Thoracic aorta (tissue), 2 donors: ENCODE measurements at regions not wholly inside any gene's neighbourhood (a gene's known extent, or its start where the extent isn't known, plus 50 kb on each side); places are given as distances from the start of the nearest gene placed in this dataset.

Source experiments
- ATAC-seq: fragments of 150-250 bp; one replicate; pipeline ENCODE4 v1.8.0; 2017; ENCODE audit warnings: low read depth; ENCODE audit not compliant: insufficient number of reproducible peaks, low FRiP score
- DNase-seq: peaks from one replicate; pipeline ENCODE4 v3.0.0-alpha.2; 2020; ENCODE audit warnings: low spot score
- H3K27ac ChIP-seq, 2 donors: fragments of 200-600 bp; sonication (generic); 1 replicate in 1 of 2; 2 replicates in 1 of 2; pipeline ENCODE4 v1.5.1; 2016; ENCODE audit warnings: mild to moderate bottlenecking in 2 of 2, moderate library complexity in 2 of 2
- H3K27me3 ChIP-seq: fragments of 200-600 bp; sonication (generic); replicated peaks from 2 replicates; pipeline ENCODE4 v1.6.0; 2016; ENCODE audit warnings: mild to moderate bottlenecking; ENCODE audit not compliant: insufficient read depth
- H3K36me3 ChIP-seq: fragments of 200-600 bp; sonication (generic); one replicate; pipeline ENCODE4 v1.5.1; 2016
- H3K4me1 ChIP-seq, 2 donors: fragments of 200-600 bp; sonication (generic); 1 replicate in 1 of 2; 2 replicates in 1 of 2; pipeline versions ENCODE4 v1.5.1 to v1.6.0; 2016; ENCODE audit warnings: low read depth in 2 of 2, mild to moderate bottlenecking in 1 of 2; ENCODE audit not compliant: control insufficient read depth in 1 of 2
- H3K4me3 ChIP-seq: fragments of 200-600 bp; sonication (generic); 2 replicates; pipeline ENCODE4 v1.5.1; 2016; ENCODE audit warnings: mild to moderate bottlenecking
- H3K9me3 ChIP-seq: fragments of 200-600 bp; sonication (generic); 2 replicates; pipeline ENCODE4 v1.5.1; 2016
- TF ChIP-seq, protein P1 (sequence below): fragments of 200-600 bp; sonication (generic); IDR thresholded peaks from one replicate; pipeline ENCODE4 v1.5.1; 2019; ENCODE audit warnings: antibody characterized with exemption

DNA sequence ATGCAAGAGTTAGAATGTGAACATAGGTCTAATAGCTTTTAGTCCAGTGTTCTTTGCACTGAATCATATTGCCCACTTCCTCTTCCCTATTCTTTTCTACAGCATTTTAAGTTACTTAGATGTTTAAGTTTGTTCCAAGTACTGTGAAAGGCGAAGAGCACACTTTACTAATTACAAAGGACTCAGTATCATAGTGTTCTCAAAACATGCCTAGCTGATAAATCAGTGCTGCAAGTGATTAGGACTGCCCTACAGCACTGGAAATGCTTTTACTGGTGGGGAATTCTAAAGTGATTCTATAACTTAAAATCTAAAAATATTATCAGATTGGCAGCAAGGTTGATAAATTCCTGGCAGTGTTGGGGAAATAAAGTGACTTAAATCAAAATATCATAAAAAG lies 177.9 kb upstream of the KCNN2 start:
- ATAC-seq (no peak), DNase-seq (no peak)
- peaks cover 6% of the 10 kb centered on the region for H3K9me3 ChIP-seq
- H3K27me3 ChIP-seq: no peaks in the 10 kb centered on the region
- H3K4me1 ChIP-seq: no peaks in the 10 kb centered on the region
- H3K4me3 ChIP-seq: no peak overlapping the region
- no peak overlapping the region for H3K27ac ChIP-seq
- H3K36me3 ChIP-seq: no peaks in the 10 kb centered on the region
- TF ChIP-seq, protein P1, sequence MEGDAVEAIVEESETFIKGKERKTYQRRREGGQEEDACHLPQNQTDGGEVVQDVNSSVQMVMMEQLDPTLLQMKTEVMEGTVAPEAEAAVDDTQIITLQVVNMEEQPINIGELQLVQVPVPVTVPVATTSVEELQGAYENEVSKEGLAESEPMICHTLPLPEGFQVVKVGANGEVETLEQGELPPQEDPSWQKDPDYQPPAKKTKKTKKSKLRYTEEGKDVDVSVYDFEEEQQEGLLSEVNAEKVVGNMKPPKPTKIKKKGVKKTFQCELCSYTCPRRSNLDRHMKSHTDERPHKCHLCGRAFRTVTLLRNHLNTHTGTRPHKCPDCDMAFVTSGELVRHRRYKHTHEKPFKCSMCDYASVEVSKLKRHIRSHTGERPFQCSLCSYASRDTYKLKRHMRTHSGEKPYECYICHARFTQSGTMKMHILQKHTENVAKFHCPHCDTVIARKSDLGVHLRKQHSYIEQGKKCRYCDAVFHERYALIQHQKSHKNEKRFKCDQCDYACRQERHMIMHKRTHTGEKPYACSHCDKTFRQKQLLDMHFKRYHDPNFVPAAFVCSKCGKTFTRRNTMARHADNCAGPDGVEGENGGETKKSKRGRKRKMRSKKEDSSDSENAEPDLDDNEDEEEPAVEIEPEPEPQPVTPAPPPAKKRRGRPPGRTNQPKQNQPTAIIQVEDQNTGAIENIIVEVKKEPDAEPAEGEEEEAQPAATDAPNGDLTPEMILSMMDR: no peak

DNA sequence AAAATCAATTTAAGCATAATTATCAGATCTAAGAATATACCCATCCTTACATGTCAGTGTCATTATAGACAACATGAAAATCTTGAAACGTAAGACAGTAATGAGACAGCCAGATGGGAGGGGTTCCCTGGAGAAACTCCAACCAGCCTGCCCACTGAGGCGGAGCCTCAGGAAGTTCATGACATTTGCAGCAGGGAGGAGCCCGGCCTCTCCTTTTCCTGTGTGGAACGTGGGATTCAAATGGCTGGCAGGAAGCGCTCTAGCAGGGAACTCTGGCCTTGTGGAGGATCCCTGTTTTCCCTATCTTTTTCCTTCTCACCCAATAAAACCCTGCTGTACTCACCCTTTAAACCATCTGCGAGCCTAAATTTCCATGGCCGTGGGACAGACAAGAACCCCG lies 176.6 kb upstream of the KCNN2 start:
- DNase-seq: no peak
- ATAC-seq: no peak
- TF ChIP-seq, protein P1: no peak
- Histone ChIP-seq H3K4me3 (no peak overlapping the region), H3K27ac (no peak overlapping the region), H3K4me1 (no peaks in the 10 kb centered on the region), H3K27me3 (no peaks in the 10 kb centered on the region), H3K9me3 (peaks cover 6% of the 10 kb centered on the region), H3K36me3 (no peaks in the 10 kb centered on the region)

GRCh38 chr5:114191441-114191840 lies 170.4 kb upstream of the KCNN2 start:
- no peaks in the 10 kb centered on the region for H3K9me3 ChIP-seq
- DNase-seq (no peak), ATAC-seq (no peak)
- no peak overlapping the region for H3K27ac ChIP-seq
- H3K27me3 ChIP-seq: no peaks in the 10 kb centered on the region
- H3K4me1 ChIP-seq: no peaks in the 10 kb centered on the region
- no peak overlapping the region for H3K4me3 ChIP-seq
- TF ChIP-seq, protein P1: no peak
- H3K36me3 ChIP-seq: no peaks in the 10 kb centered on the region

DNA sequence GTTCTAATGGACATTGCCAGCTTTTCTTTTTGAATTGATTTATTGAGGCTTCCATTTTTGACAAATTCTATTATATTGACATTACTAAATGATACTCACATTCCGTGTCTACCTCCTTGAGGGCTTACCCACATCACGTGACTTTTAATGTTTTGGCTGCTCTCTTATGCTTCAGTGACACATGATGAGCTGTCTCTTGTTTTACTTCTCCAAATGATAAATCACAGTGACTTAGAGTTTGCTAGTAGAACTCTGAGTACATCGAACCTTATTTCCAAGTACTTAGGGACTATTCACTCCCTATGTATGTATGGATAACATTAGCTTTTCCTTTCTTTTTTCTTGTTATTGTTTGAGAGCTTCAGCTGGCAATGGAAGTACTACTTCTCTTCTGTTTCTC lies 169.8 kb upstream of the KCNN2 start:
- ATAC-seq (no peak), DNase-seq (no peak)
- Histone ChIP-seq H3K27ac (no peak overlapping the region), H3K4me1 (no peaks in the 10 kb centered on the region), H3K9me3 (no peaks in the 10 kb centered on the region), H3K4me3 (no peak overlapping the region), H3K36me3 (no peaks in the 10 kb centered on the region), H3K27me3 (no peaks in the 10 kb centered on the region)
- TF ChIP-seq, protein P1: no peak

DNA sequence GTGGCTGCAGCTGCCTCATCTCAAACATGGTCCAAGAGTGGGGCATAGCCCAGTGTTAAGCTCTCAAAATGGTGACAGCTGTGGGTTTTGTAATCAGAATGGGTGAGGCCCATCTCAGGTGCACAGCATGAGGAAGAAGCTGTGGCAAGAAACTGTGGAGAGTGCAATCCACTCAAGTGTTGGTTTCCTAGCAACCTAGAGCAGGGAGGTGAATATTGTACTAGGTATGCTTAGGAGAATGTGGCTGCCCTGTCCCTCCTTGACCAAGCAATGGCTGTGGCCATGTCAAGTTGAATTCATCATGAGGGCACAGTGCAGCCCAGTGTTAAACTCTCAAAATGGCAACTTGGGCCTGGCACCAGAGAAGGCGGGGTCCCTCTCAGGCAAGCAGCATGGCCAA lies 160.5 kb upstream of the KCNN2 start:
- TF ChIP-seq, protein P1: no peak
- H3K36me3 ChIP-seq: no peaks in the 10 kb centered on the region
- H3K4me3 ChIP-seq: no peak overlapping the region
- DNase-seq (no peak), ATAC-seq (no peak)
- H3K4me1 ChIP-seq: no peaks in the 10 kb centered on the region
- no peak overlapping the region for H3K27ac ChIP-seq
- no peaks in the 10 kb centered on the region for H3K9me3 ChIP-seq
- no peaks in the 10 kb centered on the region for H3K27me3 ChIP-seq
